Naive thymus-derived CD4-positive, alpha-beta T cell (primary cell): ENCODE measurements at regions not wholly inside any gene's neighbourhood (a gene's known extent, or its start where the extent isn't known, plus 50 kb on each side); places are given as distances from the start of the nearest gene placed in this dataset.

Source experiments
- ATAC-seq: fragments of 150-1000 bp; cut with Tn5 transposase; 2 replicates; pipeline ENCODE4 v1.10.0; 2021; ENCODE audit warnings: mild to moderate bottlenecking, moderate library complexity
- CTCF ChIA-PET: fragments of 350-600 bp; sonication (Branson Sonifier 250); formaldehyde crosslinking; loops from one replicate; lab custom pipeline; 2021; ENCODE audit warnings: antibody characterized with exemption; lab: Charles Lee
- POLR2A ChIA-PET: fragments of 350-600 bp; sonication (Branson Sonifier 250); formaldehyde crosslinking; loops from one replicate; lab custom pipeline; 2021; ENCODE audit warnings: antibody characterized with exemption, inconsistent platforms; lab: Charles Lee
- DNase-seq, 9 donors: peaks; one replicate each; pipeline versions ENCODE4 v3.0.0 to v3.0.0-alpha.2; 2020 to 2022; ENCODE audit warnings: mixed read lengths in 1 of 9
- H3K27ac ChIP-seq: one replicate; pipeline ENCODE4 v1.7.0; 2013; ENCODE audit warnings: mild to moderate bottlenecking, low read depth, low read length, moderate library complexity
- H3K27me3 ChIP-seq, 2 donors: one replicate each; pipeline ENCODE4 v1.7.0; 2013; ENCODE audit warnings: low read length in 2 of 2, mild to moderate bottlenecking in 2 of 2, moderate library complexity in 2 of 2; ENCODE audit not compliant: control insufficient read depth in 2 of 2, insufficient read depth in 2 of 2
- H3K36me3 ChIP-seq, 3 experiments: 1 replicate in 2 of 3; 2 replicates in 1 of 3; pipeline ENCODE4 v1.7.0; 2013; ENCODE audit warnings: low read length in 3 of 3, mild to moderate bottlenecking in 3 of 3, moderate library complexity in 1 of 3; ENCODE audit not compliant: insufficient read depth in 3 of 3, control insufficient read depth in 2 of 3
- H3K4me1 ChIP-seq, 2 donors: one replicate each; pipeline ENCODE4 v1.7.0; 2013; ENCODE audit warnings: low read length in 2 of 2, mild to moderate bottlenecking in 2 of 2, moderate library complexity in 1 of 2; ENCODE audit not compliant: control insufficient read depth in 2 of 2, insufficient read depth in 2 of 2
- H3K4me3 ChIP-seq: 2 replicates; pipeline ENCODE4 v1.7.0; 2013; ENCODE audit warnings: mild to moderate bottlenecking, low read length
- H3K9me3 ChIP-seq, 3 experiments: 1 replicate in 2 of 3; 2 replicates in 1 of 3; pipeline ENCODE4 v1.7.0; 2013; ENCODE audit warnings: low read length in 3 of 3; ENCODE audit not compliant: control insufficient read depth in 2 of 3
- H3K27ac Mint-ChIP-seq, 9 donors: one replicate each; pipeline ENCODE4 v1.8.0; 2020 to 2022; ENCODE audit warnings: mixed read lengths in 9 of 9, mild to moderate bottlenecking in 8 of 9, moderate library complexity in 5 of 9, inconsistent platforms in 2 of 9
- H3K27me3 Mint-ChIP-seq, 5 donors: one replicate each; pipeline ENCODE4 v1.8.0; 2021 to 2022; ENCODE audit warnings: mixed read lengths in 5 of 5, mild to moderate bottlenecking in 1 of 5
- H3K36me3 Mint-ChIP-seq, 5 donors: one replicate each; pipeline ENCODE4 v1.8.0; 2020 to 2022; ENCODE audit warnings: mixed read lengths in 5 of 5, mild to moderate bottlenecking in 3 of 5, inconsistent platforms in 1 of 5
- H3K4me1 Mint-ChIP-seq, 7 donors: one replicate each; pipeline ENCODE4 v1.8.0; 2020 to 2022; ENCODE audit warnings: mixed read lengths in 7 of 7, mild to moderate bottlenecking in 3 of 7, inconsistent platforms in 1 of 7
- H3K4me3 Mint-ChIP-seq, 10 donors: one replicate each; pipeline ENCODE4 v1.8.0; 2020 to 2022; ENCODE audit warnings: mild to moderate bottlenecking in 10 of 10, mixed read lengths in 10 of 10, moderate library complexity in 6 of 10, inconsistent platforms in 2 of 10
- H3K9me3 Mint-ChIP-seq, 11 donors: one replicate each; pipeline ENCODE4 v1.8.0; 2020 to 2022; ENCODE audit warnings: mixed read lengths in 11 of 11, mild to moderate bottlenecking in 4 of 11, inconsistent platforms in 1 of 11, moderate library complexity in 1 of 11
- intact Hi-C, 2 donors: fragments of 100-400 bp; cut with micrococcal nuclease; formaldehyde crosslinking; loops; one replicate each; pipeline ENCODE4 v1.15.1; 2023

DNA sequence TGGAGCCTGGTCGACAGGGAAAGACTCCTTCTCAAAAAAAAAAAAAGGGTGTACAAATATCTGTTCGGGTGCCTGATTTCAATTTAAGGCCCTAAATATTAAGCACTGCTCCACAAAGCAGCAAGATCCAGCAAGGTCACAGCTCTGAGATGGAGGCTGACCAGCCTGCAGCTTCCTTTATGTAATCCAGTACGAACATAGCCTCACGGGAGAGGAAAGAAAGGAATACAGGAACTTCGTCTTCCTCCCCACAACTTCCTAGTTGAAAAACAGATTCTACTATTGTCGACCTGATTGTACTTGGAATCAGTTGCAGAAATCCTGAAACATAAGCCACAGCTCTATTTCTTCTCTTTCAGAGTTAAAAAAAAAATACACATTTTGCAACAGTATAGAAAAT, 53.5 kb upstream of the TBC1D9 start:
- Histone ChIP-seq H3K4me3 (no peak overlapping the region), H3K4me1 (no peaks in the 10 kb centered on the region), H3K27me3 (peaks cover 0 to 5% of the 10 kb centered on the region in 2 donors), H3K36me3 (no peaks in the 10 kb centered on the region), H3K9me3 (no peaks in the 10 kb centered on the region), H3K27ac (no peak overlapping the region)
- Mint-ChIP-seq H3K36me3 (peaks cover 0 to 6% (median 0%) of the 10 kb centered on the region in 5 donors), H3K27me3 (peaks cover 6 to 32% (median 27%) of the 10 kb centered on the region in 5 donors), H3K4me1 (peaks cover 0 to 5% (median 0%) of the 10 kb centered on the region in 7 donors), H3K9me3 (peaks cover 0 to 5% (median 0%) of the 10 kb centered on the region in 11 donors), H3K27ac (peak overlapping the region in 1 of 9 donors; percentile 50), H3K4me3 (no peak overlapping the region)
- ChIA-PET CTCF (no interaction called here), POLR2A (no interaction called here)
- intact Hi-C loops = no loop called here
- no peak for ATAC-seq
- no peak for DNase-seq

DNA sequence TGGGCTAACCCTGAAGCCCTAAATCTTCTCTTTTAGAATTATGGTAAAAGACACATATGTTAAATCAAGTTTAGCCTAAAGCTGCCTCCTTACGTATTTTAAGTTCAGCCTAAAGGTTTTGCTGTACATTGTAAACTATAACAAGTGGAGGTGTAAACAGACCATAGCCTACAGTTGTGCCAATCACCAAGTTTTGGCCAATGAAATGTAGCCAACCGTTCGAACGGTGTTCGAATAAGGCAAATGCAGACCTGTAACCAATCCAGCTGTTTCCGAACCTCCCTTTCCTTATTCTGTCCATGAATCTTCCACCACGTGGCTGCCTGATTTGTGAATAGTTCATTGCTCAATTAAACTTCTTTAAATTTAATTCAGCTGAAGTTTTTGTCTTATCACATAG, 52.1 kb upstream of the TBC1D9 start:
- Histone ChIP-seq H3K4me3 (no peak overlapping the region), H3K36me3 (no peaks in the 10 kb centered on the region), H3K4me1 (no peaks in the 10 kb centered on the region), H3K27ac (no peak overlapping the region), H3K9me3 (no peaks in the 10 kb centered on the region), H3K27me3 (peaks cover 0 to 5% of the 10 kb centered on the region in 2 donors)
- Mint-ChIP-seq H3K27ac (no peak overlapping the region), H3K4me1 (peaks cover 0 to 5% (median 0%) of the 10 kb centered on the region in 7 donors), H3K36me3 (peaks cover 0 to 6% (median 0%) of the 10 kb centered on the region in 5 donors), H3K27me3 (peaks cover 2 to 32% (median 27%) of the 10 kb centered on the region in 5 donors), H3K4me3 (no peak overlapping the region), H3K9me3 (peaks cover 0 to 5% (median 0%) of the 10 kb centered on the region in 11 donors)
- DNase-seq (no peak), ATAC-seq (no peak)
- CTCF ChIA-PET = no interaction called here
- intact Hi-C loops = no loop called here
- POLR2A ChIA-PET = no interaction called here

- no peak overlapping the region for H3K4me3 Mint-ChIP-seq
- ChIA-PET CTCF (no interaction called here), POLR2A (no interaction called here)
- no peak for DNase-seq
- H3K27ac ChIP-seq = no peak overlapping the region
- H3K36me3 Mint-ChIP-seq = peaks cover 0 to 6% (median 0%) of the 10 kb centered on the region in 5 donors
- H3K4me1 Mint-ChIP-seq = peaks cover 0 to 5% (median 0%) of the 10 kb centered on the region in 7 donors
- intact Hi-C loops = no loop called here
- no peak overlapping the region for H3K27ac Mint-ChIP-seq
- peaks cover 2 to 34% (median 30%) of the 10 kb centered on the region in 5 donors for H3K27me3 Mint-ChIP-seq
- ATAC-seq = peak; percentile 56
- H3K27me3 ChIP-seq = peaks cover 0 to 5% of the 10 kb centered on the region in 2 donors
- H3K9me3 ChIP-seq = no peaks in the 10 kb centered on the region
- no peak overlapping the region for H3K4me3 ChIP-seq
- no peaks in the 10 kb centered on the region for H3K4me1 ChIP-seq
- peaks cover 0 to 5% (median 0%) of the 10 kb centered on the region in 11 donors for H3K9me3 Mint-ChIP-seq
- H3K36me3 ChIP-seq = no peaks in the 10 kb centered on the region
These were observed 51.5 kb upstream of the TBC1D9 start for GRCh38 chr4:140807491-140808252.

DNA sequence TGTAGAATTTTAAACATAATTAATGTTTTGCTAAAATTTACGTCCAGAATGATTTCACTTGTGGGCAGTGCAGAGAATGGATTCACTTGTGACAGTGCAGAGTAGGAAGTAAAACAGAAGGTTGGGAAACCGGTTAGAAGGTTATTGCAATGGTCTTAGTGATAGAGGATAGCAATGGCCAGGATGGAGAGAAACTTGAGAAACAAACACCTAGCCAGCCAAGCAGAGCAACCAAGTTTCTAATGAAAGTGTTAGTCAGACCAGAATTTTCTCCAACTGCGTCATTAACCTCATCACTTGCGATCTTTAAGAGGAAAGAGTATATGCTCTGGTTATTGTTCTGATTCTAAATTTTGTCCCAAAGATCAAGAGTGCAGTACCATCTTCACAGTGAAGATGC, 50.0 kb upstream of the TBC1D9 start:
- no peaks in the 10 kb centered on the region for H3K9me3 ChIP-seq
- H3K27ac ChIP-seq = no peak overlapping the region
- ChIA-PET CTCF (no interaction called here), POLR2A (no interaction called here)
- peaks cover 0 to 6% (median 0%) of the 10 kb centered on the region in 5 donors for H3K36me3 Mint-ChIP-seq
- no peak overlapping the region for H3K27ac Mint-ChIP-seq
- DNase-seq = no peak
- H3K4me3 Mint-ChIP-seq = no peak overlapping the region
- no peaks in the 10 kb centered on the region for H3K36me3 ChIP-seq
- no peak for ATAC-seq
- H3K4me1 Mint-ChIP-seq = peaks cover 0 to 5% (median 0%) of the 10 kb centered on the region in 7 donors
- intact Hi-C loops = no loop called here
- H3K9me3 Mint-ChIP-seq = peaks cover 0 to 5% (median 0%) of the 10 kb centered on the region in 11 donors
- H3K27me3 ChIP-seq = peaks cover 0 to 5% of the 10 kb centered on the region in 2 donors
- H3K4me3 ChIP-seq = no peak overlapping the region
- peaks cover 2 to 33% (median 25%) of the 10 kb centered on the region in 5 donors for H3K27me3 Mint-ChIP-seq
- no peaks in the 10 kb centered on the region for H3K4me1 ChIP-seq
